PC-3 (cell line): ENCODE measurements at regions not wholly inside any gene's neighbourhood (a gene's known extent, or its start where the extent isn't known, plus 50 kb on each side); places are given as distances from the start of the nearest gene placed in this dataset.

Experiments used
- CTCF ChIP-seq: fragments of 300-600 bp; sonication (generic); conservative IDR thresholded peaks from 2 replicates; pipeline ENCODE4 v1.5.1; 2017; ENCODE audit warnings: antibody characterized with exemption, low read depth, mild to moderate bottlenecking, low read length
- EZH2 ChIP-seq: fragments of 300-600 bp; sonication (generic); IDR thresholded peaks from one replicate; pipeline ENCODE4 v1.6.1; 2017; ENCODE audit warnings: antibody characterized with exemption, mild to moderate bottlenecking, low read length; ENCODE audit not compliant: unreplicated experiment
- EZH2phosphoT487 ChIP-seq: fragments of 300-600 bp; sonication (generic); IDR thresholded peaks from 2 replicates; pipeline ENCODE4 v1.6.1; 2018; ENCODE audit warnings: mild to moderate bottlenecking, antibody characterized with exemption, low read length, borderline replicate concordance

- TF ChIP-seq CTCF (no peak), EZH2phosphoT487 (no peak), EZH2 (no peak)
These were observed 124.5 kb upstream of the NEIL3 start for GRCh38 chr4:177185151-177185550.
